ENCODE measurements at regions not wholly inside any gene's neighbourhood (a gene's known extent, or its start where the extent isn't known, plus 50 kb on each side); places are given as distances from the start of the nearest gene placed in this dataset.

- Histone ChIP-seq H3K4me3 (ENCODE audit: low read depth in 1 of 2, low read length in 2 of 2) (no peak overlapping the region), H3K4me1 (ENCODE audit: insufficient read depth, low read length) (no peaks in the 10 kb centered on the region), H3K36me3 (ENCODE audit: insufficient read depth, low read length) (no peaks in the 10 kb centered on the region), H3K9me3 (ENCODE audit: low read length) (no peaks in the 10 kb centered on the region), H3K27ac (ENCODE audit: low read depth, low read length) (no peak overlapping the region), H3K9ac (ENCODE audit: low read length) (no peak overlapping the region), H3K27me3 (ENCODE audit: control insufficient read depth in 1 of 2, insufficient read depth in 2 of 2, low read length in 2 of 2) (no peaks in the 10 kb centered on the region)
Measured at GRCh38 chr1:103854279-103854678, 104.6 kb downstream of the AMY1C start.

GRCh38 chr1:103859721-103860120 is 110.0 kb downstream of the AMY1C start:
- Histone ChIP-seq H3K4me3 (ENCODE audit: low read depth in 1 of 2, low read length in 2 of 2) (no peak overlapping the region), H3K9me3 (ENCODE audit: low read length) (no peaks in the 10 kb centered on the region), H3K27me3 (ENCODE audit: control insufficient read depth in 1 of 2, insufficient read depth in 2 of 2, low read length in 2 of 2) (no peaks in the 10 kb centered on the region), H3K27ac (ENCODE audit: low read depth, low read length) (no peak overlapping the region), H3K36me3 (ENCODE audit: insufficient read depth, low read length) (no peaks in the 10 kb centered on the region), H3K4me1 (ENCODE audit: insufficient read depth, low read length) (no peaks in the 10 kb centered on the region), H3K9ac (ENCODE audit: low read length) (no peak overlapping the region)

GRCh38 chr1:103898576-103899345 is 149.1 kb downstream of the AMY1C start:
- no peak overlapping the region for H3K9ac ChIP-seq (ENCODE audit: low read length)
- H3K9me3 ChIP-seq (ENCODE audit: low read length) = no peaks in the 10 kb centered on the region
- no peaks in the 10 kb centered on the region for H3K27me3 ChIP-seq (ENCODE audit: control insufficient read depth in 1 of 2, insufficient read depth in 2 of 2, low read length in 2 of 2)
- H3K27ac ChIP-seq (ENCODE audit: low read depth, low read length) = no peak overlapping the region
- H3K4me1 ChIP-seq (ENCODE audit: insufficient read depth, low read length) = no peaks in the 10 kb centered on the region
- no peaks in the 10 kb centered on the region for H3K36me3 ChIP-seq (ENCODE audit: insufficient read depth, low read length)
- no peak overlapping the region for H3K4me3 ChIP-seq (ENCODE audit: low read depth in 1 of 2, low read length in 2 of 2)

- no peak overlapping the region for H3K27ac ChIP-seq (ENCODE audit: low read depth, low read length)
- H3K4me1 ChIP-seq (ENCODE audit: insufficient read depth, low read length) = no peaks in the 10 kb centered on the region
- H3K9ac ChIP-seq (ENCODE audit: low read length) = no peak overlapping the region
- H3K9me3 ChIP-seq (ENCODE audit: low read length) = no peaks in the 10 kb centered on the region
- no peaks in the 10 kb centered on the region for H3K27me3 ChIP-seq (ENCODE audit: control insufficient read depth in 1 of 2, insufficient read depth in 2 of 2, low read length in 2 of 2)
- H3K36me3 ChIP-seq (ENCODE audit: insufficient read depth, low read length) = no peaks in the 10 kb centered on the region
- H3K4me3 ChIP-seq (ENCODE audit: low read depth in 1 of 2, low read length in 2 of 2) = no peak overlapping the region
Measured at GRCh38 chr1:103900005-103900404, 150.3 kb downstream of the AMY1C start.

- no peaks in the 10 kb centered on the region for H3K4me1 ChIP-seq (ENCODE audit: insufficient read depth, low read length)
- no peak overlapping the region for H3K4me3 ChIP-seq (ENCODE audit: low read depth in 1 of 2, low read length in 2 of 2)
- no peaks in the 10 kb centered on the region for H3K9me3 ChIP-seq (ENCODE audit: low read length)
- no peak overlapping the region for H3K9ac ChIP-seq (ENCODE audit: low read length)
- H3K27ac ChIP-seq (ENCODE audit: low read depth, low read length) = no peak overlapping the region
- no peaks in the 10 kb centered on the region for H3K27me3 ChIP-seq (ENCODE audit: control insufficient read depth in 1 of 2, insufficient read depth in 2 of 2, low read length in 2 of 2)
- no peaks in the 10 kb centered on the region for H3K36me3 ChIP-seq (ENCODE audit: insufficient read depth, low read length)
Measured at GRCh38 chr1:103901072-103901471, 151.4 kb downstream of the AMY1C start.

- no peaks in the 10 kb centered on the region for H3K36me3 ChIP-seq (ENCODE audit: insufficient read depth, low read length)
- H3K4me3 ChIP-seq (ENCODE audit: low read depth in 1 of 2, low read length in 2 of 2) = no peak overlapping the region
- no peaks in the 10 kb centered on the region for H3K4me1 ChIP-seq (ENCODE audit: insufficient read depth, low read length)
- H3K9me3 ChIP-seq (ENCODE audit: low read length) = no peaks in the 10 kb centered on the region
- no peak overlapping the region for H3K9ac ChIP-seq (ENCODE audit: low read length)
- no peak overlapping the region for H3K27ac ChIP-seq (ENCODE audit: low read depth, low read length)
- no peaks in the 10 kb centered on the region for H3K27me3 ChIP-seq (ENCODE audit: control insufficient read depth in 1 of 2, insufficient read depth in 2 of 2, low read length in 2 of 2)
Measured at GRCh38 chr1:103905363-103905762, 155.7 kb downstream of the AMY1C start.

GRCh38 chr1:103911450-103911849 is 161.8 kb downstream of the AMY1C start:
- H3K9ac ChIP-seq (ENCODE audit: low read length) = no peak overlapping the region
- no peaks in the 10 kb centered on the region for H3K9me3 ChIP-seq (ENCODE audit: low read length)
- no peak overlapping the region for H3K4me3 ChIP-seq (ENCODE audit: low read depth in 1 of 2, low read length in 2 of 2)
- H3K4me1 ChIP-seq (ENCODE audit: insufficient read depth, low read length) = no peaks in the 10 kb centered on the region
- H3K27ac ChIP-seq (ENCODE audit: low read depth, low read length) = no peak overlapping the region
- H3K36me3 ChIP-seq (ENCODE audit: insufficient read depth, low read length) = no peaks in the 10 kb centered on the region
- H3K27me3 ChIP-seq (ENCODE audit: control insufficient read depth in 1 of 2, insufficient read depth in 2 of 2, low read length in 2 of 2) = no peaks in the 10 kb centered on the region

- H3K4me1 ChIP-seq (ENCODE audit: insufficient read depth, low read length) = no peaks in the 10 kb centered on the region
- no peak overlapping the region for H3K4me3 ChIP-seq (ENCODE audit: low read depth in 1 of 2, low read length in 2 of 2)
- no peak overlapping the region for H3K27ac ChIP-seq (ENCODE audit: low read depth, low read length)
- H3K36me3 ChIP-seq (ENCODE audit: insufficient read depth, low read length) = no peaks in the 10 kb centered on the region
- no peaks in the 10 kb centered on the region for H3K27me3 ChIP-seq (ENCODE audit: control insufficient read depth in 1 of 2, insufficient read depth in 2 of 2, low read length in 2 of 2)
- H3K9ac ChIP-seq (ENCODE audit: low read length) = no peak overlapping the region
- no peaks in the 10 kb centered on the region for H3K9me3 ChIP-seq (ENCODE audit: low read length)
Measured at GRCh38 chr1:103917795-103918194, 168.1 kb downstream of the AMY1C start.

- Histone ChIP-seq H3K36me3 (ENCODE audit: insufficient read depth, low read length) (no peaks in the 10 kb centered on the region), H3K4me1 (ENCODE audit: insufficient read depth, low read length) (no peaks in the 10 kb centered on the region), H3K9me3 (ENCODE audit: low read length) (no peaks in the 10 kb centered on the region), H3K9ac (ENCODE audit: low read length) (no peak overlapping the region), H3K4me3 (ENCODE audit: low read depth in 1 of 2, low read length in 2 of 2) (no peak overlapping the region), H3K27ac (ENCODE audit: low read depth, low read length) (no peak overlapping the region), H3K27me3 (ENCODE audit: control insufficient read depth in 1 of 2, insufficient read depth in 2 of 2, low read length in 2 of 2) (no peaks in the 10 kb centered on the region)
Measured at GRCh38 chr1:103931891-103932290, 182.2 kb downstream of the AMY1C start.

- Histone ChIP-seq H3K27me3 (ENCODE audit: control insufficient read depth in 1 of 2, insufficient read depth in 2 of 2, low read length in 2 of 2) (no peaks in the 10 kb centered on the region), H3K36me3 (ENCODE audit: insufficient read depth, low read length) (no peaks in the 10 kb centered on the region), H3K9ac (ENCODE audit: low read length) (no peak overlapping the region), H3K4me3 (ENCODE audit: low read depth in 1 of 2, low read length in 2 of 2) (no peak overlapping the region), H3K27ac (ENCODE audit: low read depth, low read length) (no peak overlapping the region), H3K4me1 (ENCODE audit: insufficient read depth, low read length) (no peaks in the 10 kb centered on the region), H3K9me3 (ENCODE audit: low read length) (no peaks in the 10 kb centered on the region)
Measured at GRCh38 chr1:103937763-103938357, 188.2 kb downstream of the AMY1C start.

GRCh38 chr1:103941086-103941485 is 191.4 kb downstream of the AMY1C start:
- Histone ChIP-seq H3K36me3 (ENCODE audit: insufficient read depth, low read length) (no peaks in the 10 kb centered on the region), H3K4me1 (ENCODE audit: insufficient read depth, low read length) (no peaks in the 10 kb centered on the region), H3K9ac (ENCODE audit: low read length) (no peak overlapping the region), H3K4me3 (ENCODE audit: low read depth in 1 of 2, low read length in 2 of 2) (no peak overlapping the region), H3K27ac (ENCODE audit: low read depth, low read length) (no peak overlapping the region), H3K9me3 (ENCODE audit: low read length) (no peaks in the 10 kb centered on the region), H3K27me3 (ENCODE audit: control insufficient read depth in 1 of 2, insufficient read depth in 2 of 2, low read length in 2 of 2) (no peaks in the 10 kb centered on the region)

- Histone ChIP-seq H3K9me3 (ENCODE audit: low read length) (no peaks in the 10 kb centered on the region), H3K4me1 (ENCODE audit: insufficient read depth, low read length) (no peaks in the 10 kb centered on the region), H3K4me3 (ENCODE audit: low read depth in 1 of 2, low read length in 2 of 2) (no peak overlapping the region), H3K36me3 (ENCODE audit: insufficient read depth, low read length) (no peaks in the 10 kb centered on the region), H3K27ac (ENCODE audit: low read depth, low read length) (no peak overlapping the region), H3K27me3 (ENCODE audit: control insufficient read depth in 1 of 2, insufficient read depth in 2 of 2, low read length in 2 of 2) (no peaks in the 10 kb centered on the region), H3K9ac (ENCODE audit: low read length) (no peak overlapping the region)
Measured at GRCh38 chr1:103942029-103942428, 192.3 kb downstream of the AMY1C start.

Measured in muscle layer of colon (tissue), 2 donors.